Activated CD8-positive, alpha-beta memory T cell treated with anti-CD3 and anti-CD28 coated beads for 48 hours (primary cell): ENCODE measurements at regions not wholly inside any gene's neighbourhood (a gene's known extent, or its start where the extent isn't known, plus 50 kb on each side); places are given as distances from the start of the nearest gene placed in this dataset.
"Not testable (repeated sequence)": the region's sequence is repeated elsewhere in the genome, so short reads cannot be mapped to it uniquely, and the experiment has no call there.

Source experiments
- DNase-seq, 3 experiments: peaks; one replicate each; pipeline ENCODE4 v3.0.0-alpha.2; 2020; ENCODE audit warnings: low read depth in 2 of 3, low spot score in 2 of 3

DNA sequence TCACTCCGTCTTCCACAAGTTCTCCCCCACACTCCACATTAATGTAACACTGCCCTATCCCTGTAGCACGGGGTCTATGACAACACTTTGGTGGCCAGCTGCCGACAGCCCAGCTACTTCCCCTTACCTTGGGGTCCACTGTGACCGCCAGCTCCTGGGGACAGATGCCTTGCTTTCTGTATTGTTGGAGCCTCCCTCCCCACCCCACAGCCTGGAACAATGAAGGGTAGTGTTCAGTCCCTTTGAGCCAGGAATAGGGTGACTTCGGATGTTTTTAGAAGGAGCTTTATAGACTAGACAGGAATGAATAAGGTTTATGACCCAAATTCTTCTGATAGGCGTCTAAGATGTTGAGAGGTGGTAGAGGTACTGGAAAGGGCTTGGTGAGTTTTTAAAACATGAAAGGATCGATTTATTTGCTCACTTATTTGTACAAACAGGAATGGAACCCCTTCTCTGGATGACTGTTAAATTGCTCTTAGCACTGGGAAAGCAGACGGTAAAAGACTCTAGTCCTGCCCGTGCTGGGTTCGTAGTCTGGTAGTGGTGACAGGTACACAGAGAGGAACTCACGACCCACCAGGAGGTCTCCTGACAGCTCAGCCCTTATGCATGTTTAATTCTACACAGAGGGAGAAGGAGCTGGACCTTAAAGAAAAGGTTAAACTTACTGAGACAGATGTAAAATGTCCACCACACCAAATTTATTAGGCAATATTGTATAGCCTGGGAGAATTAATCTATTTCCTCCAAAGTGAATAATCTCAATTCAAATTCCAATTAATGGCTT lies 90.9 kb downstream of the MYCN start:
- DNase-seq: no peak

GRCh38 chr2:16030206-16031057 lies 90.1 kb downstream of the MYCN start:
- DNase-seq: no peak

- DNase-seq: no peak
Measured at GRCh38 chr2:16028644-16029043, 88.3 kb downstream of the MYCN start.

DNA sequence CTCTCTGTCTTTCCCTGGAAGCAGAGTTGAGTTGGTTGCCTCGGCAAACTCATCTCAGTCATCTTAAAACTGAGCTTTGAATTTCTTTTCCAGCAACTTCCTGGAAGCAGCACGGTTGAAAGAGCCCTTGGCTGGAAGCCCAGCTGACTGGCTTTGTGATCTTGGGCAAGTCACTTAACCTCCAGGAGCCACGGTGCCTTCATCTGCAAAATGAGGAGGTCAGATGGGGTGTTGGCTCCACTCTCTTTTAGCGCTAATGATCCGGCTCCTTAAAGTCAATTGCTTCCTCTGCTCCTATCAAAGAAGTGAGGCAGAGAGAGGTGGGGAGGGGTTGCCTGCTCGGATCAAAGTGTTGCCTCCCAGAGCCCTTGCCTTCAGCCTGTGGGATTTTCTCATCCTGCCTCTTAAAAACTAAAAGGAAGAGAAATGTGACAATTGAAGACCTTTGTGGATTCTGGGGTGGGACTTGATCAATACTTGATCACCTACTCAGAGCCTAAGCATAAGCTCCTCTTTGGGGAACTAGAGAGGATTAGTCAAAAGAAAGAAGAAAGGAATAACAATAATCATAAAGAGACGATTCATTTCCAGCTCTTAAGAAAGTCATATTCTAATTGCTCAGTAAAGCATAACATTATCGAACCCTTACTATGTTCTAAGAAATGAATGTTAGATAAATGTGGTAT lies 86.6 kb downstream of the MYCN start:
- DNase-seq: no peak

DNA sequence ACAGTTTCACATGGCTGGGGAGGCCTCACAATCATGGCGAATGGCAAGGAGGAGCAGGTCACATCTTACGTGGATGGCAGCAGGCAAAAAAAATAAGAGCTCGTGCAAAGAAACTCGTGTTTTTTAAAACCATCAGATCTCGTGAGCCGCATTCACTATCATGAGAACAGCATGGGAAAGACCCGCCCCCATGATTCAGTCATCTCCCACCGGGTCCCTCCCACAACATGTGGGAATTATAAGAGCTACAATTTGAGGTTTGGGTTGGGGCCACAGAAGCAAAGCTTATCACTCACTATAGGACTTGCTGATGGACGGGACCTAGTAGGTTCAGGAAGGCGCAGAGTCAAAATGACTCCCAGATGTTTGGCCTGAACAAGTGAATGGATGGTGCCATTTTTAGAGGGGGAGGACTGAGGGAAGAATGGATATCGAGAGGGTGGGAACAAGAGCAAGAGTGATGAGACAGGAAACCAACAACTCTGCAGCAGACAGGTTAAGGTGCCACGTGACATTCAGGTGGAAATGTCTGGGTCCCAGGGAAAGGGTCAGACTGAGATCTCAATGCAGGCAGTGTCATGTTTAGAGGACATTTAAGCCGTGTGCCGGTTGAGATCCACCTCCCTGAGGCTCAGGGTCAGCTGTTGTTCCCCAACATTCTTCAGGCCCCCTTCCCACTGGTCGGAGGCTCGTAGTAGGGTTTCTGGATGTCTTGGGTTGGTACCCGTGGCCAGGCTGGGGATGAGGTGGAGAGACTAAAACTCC lies 85.7 kb downstream of the MYCN start:
- no peak for DNase-seq

- no peak for DNase-seq
Measured at GRCh38 chr2:16025211-16025875, 85.0 kb downstream of the MYCN start.

DNA sequence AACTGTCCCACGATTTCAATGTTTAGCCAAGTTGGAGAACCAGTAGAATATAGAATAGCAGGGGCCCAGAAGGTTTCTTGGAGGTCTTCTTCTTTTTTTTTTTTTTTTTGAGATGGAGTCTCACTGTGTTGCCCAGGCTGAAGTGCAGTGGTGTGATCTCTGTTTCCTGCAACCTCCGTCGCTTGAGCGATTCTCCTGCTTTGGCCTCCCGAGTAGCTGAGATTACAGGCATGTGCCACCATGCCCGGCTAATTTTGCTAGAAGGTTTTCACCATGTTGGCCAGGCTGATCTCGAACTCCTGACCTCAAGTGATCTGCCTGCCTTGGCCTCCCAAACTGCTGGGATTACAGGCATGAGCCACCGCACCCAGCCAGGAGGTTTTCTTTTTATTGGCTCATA lies 84.3 kb downstream of the MYCN start:
- DNase-seq: not testable (repeated sequence)

GRCh38 chr2:16023506-16024360 lies 83.4 kb downstream of the MYCN start:
- no peak for DNase-seq

GRCh38 chr2:16022548-16023240 lies 82.3 kb downstream of the MYCN start:
- no peak for DNase-seq

DNA sequence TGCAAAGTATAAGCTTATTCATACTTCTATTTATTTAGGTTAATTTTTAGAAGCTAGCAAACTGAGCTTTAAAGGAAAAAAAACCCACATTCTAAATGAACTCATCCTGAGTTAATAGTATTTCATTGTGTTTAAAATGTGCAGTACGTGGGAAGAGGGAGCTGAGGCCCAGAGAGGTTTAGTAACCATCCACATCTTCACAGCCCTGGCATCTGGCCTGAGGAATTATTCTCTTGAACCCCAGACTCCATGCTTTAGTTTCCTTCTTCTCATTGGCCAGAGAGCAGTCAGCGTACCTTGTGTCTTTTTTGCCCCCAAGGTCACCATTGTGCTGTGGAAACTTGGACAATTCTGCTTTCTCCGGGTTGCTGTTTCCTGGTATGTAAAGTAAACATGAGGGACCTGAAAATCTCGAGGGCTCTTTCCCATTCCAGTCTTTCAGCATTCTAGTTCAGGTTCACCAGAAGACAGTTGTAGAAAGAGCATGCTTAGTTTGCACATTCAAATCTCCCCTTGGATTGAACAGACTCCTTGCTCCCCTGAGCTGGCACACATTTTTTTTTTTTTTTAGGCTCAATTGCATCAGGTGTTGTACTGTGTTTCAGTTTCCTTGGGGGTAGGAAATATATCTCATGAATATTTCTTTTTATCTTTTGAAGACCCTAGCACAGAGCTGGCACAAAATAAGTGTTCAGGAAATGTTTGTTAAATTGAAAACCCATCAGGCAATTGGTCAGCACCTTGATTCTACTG lies 81.4 kb downstream of the MYCN start:
- DNase-seq: no peak

GRCh38 chr2:16020389-16021008 lies 80.1 kb downstream of the MYCN start:
- DNase-seq: no peak

- no peak for DNase-seq
Measured at GRCh38 chr2:16019617-16020351, 79.4 kb downstream of the MYCN start.

- DNase-seq: no peak
Measured at GRCh38 chr2:16019060-16019480, 78.7 kb downstream of the MYCN start.

DNA sequence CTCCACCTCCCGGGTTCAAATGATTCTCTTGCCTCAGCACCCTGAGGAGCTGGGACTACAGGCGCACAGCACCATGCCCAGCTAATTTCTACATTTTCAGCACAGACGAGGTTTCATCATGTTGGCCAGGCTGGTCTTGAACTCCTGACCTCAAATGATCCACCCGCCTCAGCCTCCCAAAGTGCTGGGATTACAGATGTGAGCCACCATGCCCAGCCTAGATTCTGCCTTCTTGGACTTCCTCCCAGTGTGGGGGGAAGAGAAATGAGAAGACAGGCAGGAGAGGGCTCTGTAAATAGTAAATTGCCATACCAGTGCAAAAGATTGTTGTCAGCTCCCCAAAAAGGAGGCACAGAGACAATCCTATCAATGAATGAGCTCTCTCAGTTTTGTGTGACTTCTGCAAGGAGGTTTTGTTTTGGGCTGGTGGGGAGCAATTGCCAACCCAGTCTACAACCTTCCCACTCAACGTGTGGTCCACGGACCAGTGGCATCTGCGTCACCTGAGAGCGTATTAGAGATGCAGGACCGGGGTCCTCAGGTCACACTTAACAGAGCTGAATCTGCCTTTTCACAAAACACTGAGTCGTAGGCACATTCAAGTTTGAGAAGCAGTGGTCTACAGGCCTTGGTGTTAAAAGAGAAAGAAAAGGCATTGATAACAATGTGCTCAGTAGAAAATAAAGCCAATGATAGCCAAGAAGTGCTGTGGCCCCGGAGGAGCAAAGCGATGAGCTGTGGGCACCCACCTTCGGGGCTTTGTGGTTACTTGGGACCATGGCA lies 78.1 kb downstream of the MYCN start:
- DNase-seq: no peak

DNA sequence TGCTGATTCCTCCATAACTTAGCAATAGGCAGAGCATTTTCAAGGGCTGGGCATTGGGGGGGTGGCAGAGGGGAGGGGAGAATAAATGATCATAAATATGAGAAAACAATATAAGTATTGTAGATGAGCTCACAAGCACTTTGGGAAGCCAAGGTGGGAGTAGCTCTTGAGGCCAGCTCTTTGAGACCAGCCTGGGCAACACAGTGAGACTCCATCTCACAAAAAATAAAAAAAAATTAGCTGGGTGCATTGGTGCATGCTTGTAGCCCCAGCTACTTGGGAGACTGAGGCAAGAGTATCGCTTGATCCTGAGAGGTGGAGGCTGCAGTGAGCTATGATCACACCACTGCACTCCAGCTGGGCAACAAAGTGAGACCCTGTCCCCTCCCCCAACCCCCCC lies 75.9 kb downstream of the MYCN start:
- DNase-seq: no peak

- no peak for DNase-seq
Measured at GRCh38 chr2:16015903-16016265, 75.5 kb downstream of the MYCN start.
